OCI-LY1 (cell line): ENCODE measurements at regions not wholly inside any gene's neighbourhood (a gene's known extent, or its start where the extent isn't known, plus 50 kb on each side); places are given as distances from the start of the nearest gene placed in this dataset.

Experiments
- EZH2 ChIP-seq: fragments of 200-600 bp; sonication (generic), shearing (Covaris generic); IDR thresholded peaks from 2 replicates; pipeline ENCODE4 v1.8.0; 2017; ENCODE audit warnings: borderline replicate concordance, mixed run types, mild to moderate bottlenecking, antibody characterized with exemption, low read length, moderate library complexity, mixed read lengths
- TF ChIP-seq, protein P1 (sequence below): fragments of 200-600 bp; sonication (generic), shearing (Covaris generic); IDR thresholded peaks from 2 replicates; pipeline ENCODE4 v1.5.1; 2017; ENCODE audit warnings: mild to moderate bottlenecking, antibody characterized with exemption, low read length, moderate library complexity, mixed read lengths

DNA sequence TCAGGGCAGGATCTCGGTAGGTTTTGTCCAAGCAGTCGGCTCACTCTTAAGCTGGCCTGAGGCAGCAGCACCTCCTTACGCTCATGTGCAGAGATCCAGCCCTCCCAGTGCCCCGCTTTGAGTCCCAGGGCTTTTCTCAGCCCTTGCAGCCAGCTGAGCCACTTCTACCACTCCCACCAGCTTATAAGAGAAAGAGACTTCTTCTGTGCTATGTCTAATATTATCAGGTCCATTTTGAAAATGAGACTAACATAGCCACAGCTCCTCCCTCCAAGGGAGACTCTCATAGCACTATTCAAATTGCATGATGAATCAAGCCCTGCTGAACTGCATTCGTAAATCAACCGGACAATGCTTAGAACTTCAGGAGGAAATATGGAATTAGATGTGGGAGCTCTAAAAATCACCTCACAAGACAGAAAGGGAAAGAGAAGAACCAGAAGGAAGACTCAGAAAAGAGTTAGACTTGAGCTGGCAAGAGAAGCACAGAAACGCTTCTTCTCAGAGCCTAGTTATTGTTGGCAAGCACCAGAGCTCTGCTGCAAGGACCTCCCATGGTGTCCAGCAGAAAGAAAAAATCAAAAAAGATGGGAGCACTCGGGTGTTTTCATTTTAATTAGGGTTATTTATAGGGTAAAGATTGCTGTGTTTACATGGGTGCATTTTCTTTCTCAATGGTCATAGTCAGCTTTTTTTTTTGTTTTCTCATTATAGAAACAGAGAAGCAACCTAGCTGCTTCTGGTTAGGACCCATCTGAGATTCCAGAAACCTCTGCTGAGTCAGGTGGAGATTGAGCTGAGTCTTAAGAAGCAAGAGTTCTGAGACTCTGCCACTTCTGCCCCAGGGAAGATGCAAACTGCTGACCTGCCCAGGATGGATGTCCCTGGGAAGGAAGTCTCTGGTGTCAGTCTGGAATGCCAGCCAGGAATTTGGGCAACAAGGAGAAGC is 181.4 kb downstream of the ETS1 start:
- TF ChIP-seq, protein P1, sequence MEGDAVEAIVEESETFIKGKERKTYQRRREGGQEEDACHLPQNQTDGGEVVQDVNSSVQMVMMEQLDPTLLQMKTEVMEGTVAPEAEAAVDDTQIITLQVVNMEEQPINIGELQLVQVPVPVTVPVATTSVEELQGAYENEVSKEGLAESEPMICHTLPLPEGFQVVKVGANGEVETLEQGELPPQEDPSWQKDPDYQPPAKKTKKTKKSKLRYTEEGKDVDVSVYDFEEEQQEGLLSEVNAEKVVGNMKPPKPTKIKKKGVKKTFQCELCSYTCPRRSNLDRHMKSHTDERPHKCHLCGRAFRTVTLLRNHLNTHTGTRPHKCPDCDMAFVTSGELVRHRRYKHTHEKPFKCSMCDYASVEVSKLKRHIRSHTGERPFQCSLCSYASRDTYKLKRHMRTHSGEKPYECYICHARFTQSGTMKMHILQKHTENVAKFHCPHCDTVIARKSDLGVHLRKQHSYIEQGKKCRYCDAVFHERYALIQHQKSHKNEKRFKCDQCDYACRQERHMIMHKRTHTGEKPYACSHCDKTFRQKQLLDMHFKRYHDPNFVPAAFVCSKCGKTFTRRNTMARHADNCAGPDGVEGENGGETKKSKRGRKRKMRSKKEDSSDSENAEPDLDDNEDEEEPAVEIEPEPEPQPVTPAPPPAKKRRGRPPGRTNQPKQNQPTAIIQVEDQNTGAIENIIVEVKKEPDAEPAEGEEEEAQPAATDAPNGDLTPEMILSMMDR = no peak
- TF ChIP-seq EZH2 = no peak
